ENCODE measurements at regions not wholly inside any gene's neighbourhood (a gene's known extent, or its start where the extent isn't known, plus 50 kb on each side); places are given as distances from the start of the nearest gene placed in this dataset.

- ATAC-seq: no peak
- H3K4me1 ChIP-seq: no peaks in the 10 kb centered on the region
- intact Hi-C loops (cut with DNase I): no loop called here
- no peak overlapping the region for H3K4me3 ChIP-seq
- H3K27ac ChIP-seq: no peak overlapping the region
- no peaks in the 10 kb centered on the region for H3K9me3 ChIP-seq
- H3K27me3 ChIP-seq: no peaks in the 10 kb centered on the region
- TF ChIP-seq CTCF (IDR thresholded peaks at IDR 0.05): no peak
- no peak for DNase-seq
- no peaks in the 10 kb centered on the region for H3K36me3 ChIP-seq
Observed at GRCh38 chrX:94454606-94455005, 780.6 kb downstream of the FAM133A start.

DNA sequence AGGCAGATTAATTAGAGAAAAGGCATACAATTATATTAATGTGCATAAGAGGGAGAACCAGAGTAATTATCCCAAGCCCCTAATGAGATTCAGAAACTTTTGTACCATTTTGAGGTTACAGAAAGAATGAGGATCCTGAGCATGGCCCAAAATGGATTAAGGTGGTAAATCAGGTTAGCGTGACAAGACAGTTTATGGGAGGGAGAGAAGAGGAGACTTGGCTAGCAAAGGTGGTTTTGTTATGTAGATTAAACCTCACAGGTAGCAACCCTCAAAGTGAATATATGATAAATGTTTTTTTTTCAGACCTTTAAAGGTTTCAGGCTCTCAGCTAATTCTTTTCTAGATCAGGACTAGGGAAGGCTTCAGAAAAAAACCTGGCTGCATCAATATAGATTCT lies 781.8 kb downstream of the FAM133A start:
- Histone ChIP-seq H3K4me3 (no peak overlapping the region), H3K36me3 (no peaks in the 10 kb centered on the region), H3K27me3 (no peaks in the 10 kb centered on the region), H3K4me1 (no peaks in the 10 kb centered on the region), H3K27ac (no peak overlapping the region), H3K9me3 (no peaks in the 10 kb centered on the region)
- no peak for TF ChIP-seq CTCF (IDR thresholded peaks at IDR 0.05)
- DNase-seq: no peak
- ATAC-seq: no peak
- intact Hi-C loops (cut with DNase I): no loop called here

DNA sequence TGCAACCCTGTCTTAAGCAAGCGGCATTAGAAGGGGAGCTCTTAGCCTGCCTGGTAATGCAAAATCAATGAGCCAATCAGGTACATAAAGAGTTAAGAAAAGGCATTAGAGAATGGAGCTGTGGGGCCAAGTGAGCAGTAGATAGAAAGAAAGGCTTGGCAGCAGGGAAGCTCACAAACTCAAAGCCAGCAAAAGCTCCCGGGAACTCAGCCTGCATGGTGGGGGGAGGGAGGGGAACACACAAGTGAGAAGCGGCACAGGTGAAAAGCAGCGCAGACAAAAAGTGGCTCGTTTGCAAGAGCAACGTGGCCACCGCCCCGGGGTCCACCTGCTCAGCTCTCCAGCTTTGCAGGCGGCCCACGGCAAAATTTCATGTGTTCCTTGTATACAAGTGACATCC lies 818.5 kb downstream of the FAM133A start:
- Histone ChIP-seq H3K4me3 (no peak overlapping the region), H3K27ac (no peak overlapping the region), H3K36me3 (no peaks in the 10 kb centered on the region), H3K9me3 (no peaks in the 10 kb centered on the region), H3K4me1 (no peaks in the 10 kb centered on the region), H3K27me3 (no peaks in the 10 kb centered on the region)
- ATAC-seq: no peak
- DNase-seq: no peak
- intact Hi-C loops (cut with DNase I): no loop called here
- no peak for TF ChIP-seq CTCF (IDR thresholded peaks at IDR 0.05)

DNA sequence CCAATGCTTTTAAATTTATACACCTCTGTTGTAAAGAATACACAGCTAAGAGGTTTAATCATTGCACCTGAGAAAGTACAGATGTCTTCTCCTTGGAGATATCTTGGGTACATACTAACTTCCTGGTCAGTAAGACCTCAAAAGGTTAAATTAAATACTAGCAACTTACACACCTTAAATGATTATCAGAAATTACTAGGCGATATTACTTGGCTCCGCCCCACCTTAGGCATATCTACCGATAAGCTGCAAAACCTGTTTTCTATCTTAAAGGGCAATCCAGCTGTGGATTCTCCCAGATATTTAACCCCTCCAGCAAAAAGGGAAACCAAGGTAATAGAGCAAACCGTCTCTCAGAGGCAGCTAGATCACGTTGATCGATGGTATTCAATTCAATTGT lies 819.4 kb downstream of the FAM133A start:
- H3K27ac ChIP-seq: no peak overlapping the region
- no peak for ATAC-seq
- TF ChIP-seq CTCF (IDR thresholded peaks at IDR 0.05): no peak

GRCh38 chrX:94511564-94511963 lies 837.6 kb downstream of the FAM133A start:
- ATAC-seq: no peak
- intact Hi-C loops (cut with DNase I): no loop called here

More for the DNA sequence above, 819.4 kb downstream of the FAM133A start:
- H3K36me3 ChIP-seq: no peaks in the 10 kb centered on the region
- no peak overlapping the region for H3K4me3 ChIP-seq
- DNase-seq: no peak
- no peaks in the 10 kb centered on the region for H3K9me3 ChIP-seq
- intact Hi-C loops (cut with DNase I): no loop called here
- no peaks in the 10 kb centered on the region for H3K27me3 ChIP-seq
- H3K4me1 ChIP-seq: no peaks in the 10 kb centered on the region

More at GRCh38 chrX:94511564-94511963, 837.6 kb downstream of the FAM133A start:
- H3K36me3 ChIP-seq: no peaks in the 10 kb centered on the region
- H3K9me3 ChIP-seq: no peaks in the 10 kb centered on the region
- H3K27me3 ChIP-seq: no peaks in the 10 kb centered on the region
- DNase-seq: no peak
- H3K27ac ChIP-seq: no peak overlapping the region
- no peaks in the 10 kb centered on the region for H3K4me1 ChIP-seq
- no peak for TF ChIP-seq CTCF (IDR thresholded peaks at IDR 0.05)
- no peak overlapping the region for H3K4me3 ChIP-seq

All from upper lobe of right lung (tissue), 1 donor.